ENCODE measurements at regions not wholly inside any gene's neighbourhood (a gene's known extent, or its start where the extent isn't known, plus 50 kb on each side); places are given as distances from the start of the nearest gene placed in this dataset.
A peak's percentile ranks its signal among the peaks of the same experiment; 100 is the strongest.

GRCh38 chr10:45136256-45136655 is 135.5 kb downstream of the ZNF22 start:
- no TSS peak for BruUV-seq (replicated peaks)
- Histone ChIP-seq H3K27me3 (ENCODE audit: control insufficient read depth in 2 of 2, insufficient read depth in 2 of 2, low read length in 2 of 2) (no peaks in the 10 kb centered on the region), H4K20me1 (replicated peaks; ENCODE audit: control insufficient read depth, extremely low read depth, insufficient read depth, low read length) (no peaks in the 10 kb centered on the region), H3K9me1 (replicated peaks; ENCODE audit: control insufficient read depth, extremely low read depth, insufficient read depth, low read length) (no peaks in the 10 kb centered on the region), H3K9me3 (replicated peaks; ENCODE audit: control insufficient read depth, insufficient read depth, low read length) (no peaks in the 10 kb centered on the region), H3K4me1 (ENCODE audit: control insufficient read depth, extremely low read depth, insufficient read depth, low read length) (peaks cover 6% of the 10 kb centered on the region), H3K79me2 (ENCODE audit: control insufficient read depth, insufficient read depth, low read length) (no peaks in the 10 kb centered on the region), H3K4me3 (replicated peaks in 1 of 3; ENCODE audit: insufficient read depth in 1 of 3, low read depth in 1 of 3, low read length in 3 of 3) (no peak overlapping the region), H2AFZ (ENCODE audit: low read depth, low read length) (no peak overlapping the region), H3K4me2 (ENCODE audit: insufficient read depth, low read length) (peak overlapping the region; percentile 36), H3K27ac (ENCODE audit: insufficient read depth, low read depth, low read length) (no peak overlapping the region), H3K9ac (replicated peaks; ENCODE audit: extremely low read depth, insufficient read depth, low read length) (no peak overlapping the region), H3K36me3 (ENCODE audit: control insufficient read depth in 2 of 2, extremely low read depth in 1 of 2, insufficient read depth in 2 of 2, low read length in 2 of 2) (no peaks in the 10 kb centered on the region)
- ChIA-PET CTCF (interaction anchor here (0.8 kb wide), 1 partner anchor 47 kb away, joined by 3 read pairs; no protein-coding TSS in a partner anchor), POLR2A (no interaction called here)
- FAIRE-seq (peak; percentile 56), DNase-seq (ENCODE audit: low read depth, low spot score) (peak; percentile 4)
- TF ChIP-seq POLR2AphosphoS5 (IDR thresholded peaks at IDR 0.05; ENCODE audit: insufficient read depth, low read depth, low read length), result no peak
- TF ChIP-seq CTCF (IDR thresholded peaks at IDR 0.05; ENCODE audit: extremely low read depth in 1 of 2, insufficient read depth in 1 of 2, low read depth in 1 of 2, low read length in 2 of 2), result no peak
- no peak for TF ChIP-seq GATA2 (IDR thresholded peaks at IDR 0.05; ENCODE audit: insufficient read depth, insufficient read length, low read depth, low read length)
- no peak for TF ChIP-seq POLR2A (IDR thresholded peaks at IDR 0.05; ENCODE audit: low read depth, low read length)
- TF ChIP-seq JUN (IDR thresholded peaks at IDR 0.05; ENCODE audit: borderline replicate concordance, insufficient read depth, insufficient read length, low read depth), result no peak
- TF ChIP-seq MAX (IDR thresholded peaks at IDR 0.05; ENCODE audit: insufficient read depth, insufficient read length), result no peak
- TF ChIP-seq MYC (IDR thresholded peaks at IDR 0.05; ENCODE audit: low read depth, low read length), result no peak
- no peak for TF ChIP-seq EZH2 (IDR thresholded peaks at IDR 0.05; ENCODE audit: borderline replicate concordance, low read depth, low read length, severe bottlenecking)
- TF ChIP-seq FOS (IDR thresholded peaks at IDR 0.05; ENCODE audit: borderline replicate concordance, insufficient read depth, low read length), result no peak
- intact Hi-C loops (cut with micrococcal nuclease) (no loop called here), dilution Hi-C loops (cut with MboI; ENCODE audit: extremely low pct_ligation_motif_present, low sequenced_read_pairs) (no loop called here)
